Hepatocyte (in vitro differentiated cells): ENCODE measurements at regions not wholly inside any gene's neighbourhood (a gene's known extent, or its start where the extent isn't known, plus 50 kb on each side); places are given as distances from the start of the nearest gene placed in this dataset.

Experiments used
- CTCF ChIP-seq: fragments of 200-600 bp; sonication (generic); IDR thresholded peaks from 2 replicates; pipeline ENCODE4 v1.5.1; 2016; ENCODE audit warnings: antibody characterized with exemption, mild to moderate bottlenecking; ENCODE audit not compliant: poor library complexity
- EZH2 ChIP-seq: fragments of 200-600 bp; sonication (generic); IDR thresholded peaks from 2 replicates; pipeline ENCODE4 v1.6.1; 2016; ENCODE audit warnings: antibody characterized with exemption, mild to moderate bottlenecking, borderline replicate concordance
- EZH2phosphoT487 ChIP-seq: fragments of 200-600 bp; sonication (generic); IDR thresholded peaks from one replicate; pipeline ENCODE4 v1.6.1; 2018; ENCODE audit warnings: antibody characterized with exemption, mild to moderate bottlenecking, low read depth, moderate library complexity; ENCODE audit not compliant: unreplicated experiment, severe bottlenecking

GRCh38 chr1:219058891-219059820, 114.5 kb upstream of the LYPLAL1 start:
- TF ChIP-seq CTCF, result no peak
- TF ChIP-seq EZH2, result no peak
- TF ChIP-seq EZH2phosphoT487, result no peak
